ENCODE measurements at regions not wholly inside any gene's neighbourhood (a gene's known extent, or its start where the extent isn't known, plus 50 kb on each side); places are given as distances from the start of the nearest gene placed in this dataset.
"Not testable (repeated sequence)": the region's sequence is repeated elsewhere in the genome, so short reads cannot be mapped to it uniquely, and the experiment has no call there.

DNA sequence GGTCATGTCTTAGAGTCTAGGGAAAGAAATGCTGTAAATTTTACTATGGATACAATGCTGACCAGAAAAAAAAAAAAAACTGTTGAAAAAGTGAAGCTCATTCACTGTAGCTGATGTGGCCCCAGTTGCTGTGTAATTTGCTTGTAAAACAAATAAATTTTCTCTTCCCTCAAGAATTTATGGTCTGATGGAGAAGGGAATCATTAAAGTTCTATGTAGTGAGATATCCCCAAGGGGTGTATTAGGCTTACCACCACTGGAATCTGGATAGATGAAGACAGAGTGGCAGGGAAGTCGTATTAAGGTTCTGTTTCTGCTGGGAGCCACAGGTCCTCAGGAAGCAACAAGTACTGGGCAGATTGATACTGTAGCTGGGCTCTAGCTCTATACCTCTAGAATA, 860.0 kb downstream of the LTN1 start:
- DNase-seq (ENCODE audit: low read depth in 2 of 2) = no peak

DNA sequence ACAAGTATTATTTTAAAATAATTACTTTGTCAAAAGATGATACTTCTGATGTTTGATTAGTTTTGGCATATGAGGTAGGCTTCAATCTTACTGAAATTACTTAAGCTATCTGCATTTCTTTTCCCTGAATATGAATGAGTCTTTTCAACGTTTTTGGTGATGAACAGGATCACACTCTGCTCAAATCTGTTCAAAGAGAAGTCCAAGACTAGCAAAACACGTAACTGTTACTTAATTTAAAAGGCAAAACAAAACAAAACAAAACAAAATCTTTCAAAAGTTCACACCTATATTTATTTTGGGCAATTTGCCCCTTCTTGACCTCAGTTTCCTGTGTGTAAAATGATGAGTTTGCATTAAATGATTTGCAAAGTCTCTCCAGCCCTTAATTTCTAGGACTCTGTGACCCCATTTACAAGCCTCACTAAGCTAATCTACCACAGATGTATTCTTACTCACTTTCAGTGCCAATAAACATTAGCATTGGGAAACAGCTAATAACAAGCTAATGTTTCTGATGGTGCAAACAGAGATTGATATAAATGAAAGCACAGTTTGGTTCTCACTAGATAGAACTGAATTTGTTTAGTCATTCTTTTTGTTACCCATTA, 865.4 kb downstream of the LTN1 start:
- DNase-seq (ENCODE audit: low read depth in 2 of 2) = no peak

DNA sequence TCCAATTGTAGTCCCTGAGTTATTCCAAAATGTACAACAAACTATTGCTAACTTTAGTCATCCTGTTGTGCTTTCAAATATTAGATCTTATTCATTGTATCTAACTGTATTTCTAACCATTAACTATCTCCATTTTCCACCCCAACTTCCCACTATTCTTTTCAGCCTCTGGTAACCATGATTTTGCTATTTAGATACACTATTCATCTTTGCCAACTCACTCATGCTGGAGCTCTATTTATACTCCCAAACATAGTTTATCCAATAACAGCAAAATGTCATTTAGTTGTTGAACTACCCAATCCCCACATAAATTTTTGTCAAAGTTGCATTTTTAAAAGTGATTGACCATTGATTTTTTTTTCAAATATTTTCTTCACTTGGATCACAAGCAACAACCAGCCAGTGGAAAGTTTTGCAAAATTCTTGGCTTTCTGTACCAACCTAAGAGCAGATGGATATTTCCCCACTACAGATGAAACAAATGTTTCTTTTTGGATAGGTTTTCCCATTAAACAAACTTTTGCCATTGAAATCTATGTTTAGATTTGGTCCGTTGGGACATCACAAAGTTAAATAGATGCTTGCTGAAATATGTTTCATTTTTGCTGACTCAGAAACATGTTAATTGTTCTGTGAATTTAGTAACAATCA, 866.0 kb downstream of the LTN1 start:
- no peak for DNase-seq (ENCODE audit: low read depth in 2 of 2)

DNA sequence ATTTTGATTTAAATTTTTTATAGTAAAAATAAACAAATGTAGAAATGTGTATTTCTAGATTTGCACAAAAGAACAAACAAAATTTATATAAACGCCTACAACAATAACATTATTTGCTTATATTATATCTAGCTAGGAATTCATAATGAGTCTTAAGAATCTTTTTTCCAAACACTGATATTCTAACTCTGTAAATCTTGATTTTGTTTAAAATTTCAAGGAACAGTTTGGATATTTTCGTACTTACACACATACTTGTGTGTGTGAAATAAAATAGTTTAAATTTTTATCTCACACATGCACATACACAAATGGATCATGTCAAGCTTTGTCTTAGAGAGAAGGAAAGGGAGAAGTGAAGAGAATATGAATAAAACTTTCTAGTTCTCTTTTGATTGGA, 868.1 kb downstream of the LTN1 start:
- DNase-seq (ENCODE audit: low read depth in 2 of 2) = no peak

DNA sequence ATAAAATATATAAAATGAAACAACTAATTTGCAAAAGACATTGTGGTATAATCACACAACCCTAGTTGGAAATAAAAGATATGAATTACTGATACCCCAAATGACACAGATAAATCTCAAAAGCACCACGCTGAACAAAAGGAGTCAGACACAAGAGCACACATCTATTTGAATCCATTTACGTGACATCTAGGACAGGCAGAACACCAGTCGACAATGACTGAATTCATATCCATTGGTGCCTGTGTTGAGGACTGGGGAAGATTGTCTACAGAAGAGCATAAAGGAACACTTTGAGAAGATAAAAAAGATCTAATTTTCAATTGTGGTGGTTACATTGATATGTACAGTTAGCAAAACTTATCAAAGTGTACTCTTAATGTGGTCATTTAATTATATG, 874.1 kb downstream of the LTN1 start:
- DNase-seq (ENCODE audit: low read depth in 2 of 2) = no peak

DNA sequence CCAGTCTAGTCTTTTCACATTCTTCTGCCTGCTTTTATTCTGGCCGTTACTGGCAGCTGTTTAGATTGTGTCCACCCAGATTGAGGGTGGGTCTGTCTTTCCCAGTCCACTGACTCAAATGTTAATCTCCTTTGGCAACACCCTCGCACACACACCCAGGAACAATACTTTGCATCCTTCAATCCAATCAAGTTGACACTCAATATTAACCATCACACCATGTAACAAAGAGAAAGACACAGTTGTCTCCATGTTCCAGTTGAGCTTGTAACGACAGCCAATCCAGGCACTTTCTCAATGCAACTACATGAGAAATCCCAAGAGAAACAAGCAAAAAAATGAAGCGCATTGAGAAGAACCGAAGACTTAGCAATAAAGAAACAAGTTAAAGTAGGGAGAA, 877.7 kb downstream of the LTN1 start:
- not testable (repeated sequence) for DNase-seq (ENCODE audit: low read depth in 2 of 2)

DNA sequence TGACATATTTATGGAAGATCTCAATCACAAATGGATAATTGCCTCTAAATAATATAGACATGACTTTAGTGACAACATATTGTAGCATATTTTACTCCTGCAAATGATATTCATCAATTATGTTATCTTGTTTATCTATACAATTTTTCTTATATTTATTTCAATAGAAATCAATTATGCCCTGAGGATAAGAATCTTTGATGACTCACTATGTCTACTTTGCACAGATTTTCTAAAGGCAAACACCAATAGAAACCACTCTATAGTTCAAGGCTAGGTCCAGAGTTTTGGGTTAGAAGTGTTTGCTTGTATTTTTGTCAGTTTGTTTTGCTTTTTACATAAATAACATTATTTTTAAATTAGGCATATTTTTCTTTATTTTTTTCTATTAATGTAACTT, 879.0 kb downstream of the LTN1 start:
- no peak for DNase-seq (ENCODE audit: low read depth in 2 of 2)

DNA sequence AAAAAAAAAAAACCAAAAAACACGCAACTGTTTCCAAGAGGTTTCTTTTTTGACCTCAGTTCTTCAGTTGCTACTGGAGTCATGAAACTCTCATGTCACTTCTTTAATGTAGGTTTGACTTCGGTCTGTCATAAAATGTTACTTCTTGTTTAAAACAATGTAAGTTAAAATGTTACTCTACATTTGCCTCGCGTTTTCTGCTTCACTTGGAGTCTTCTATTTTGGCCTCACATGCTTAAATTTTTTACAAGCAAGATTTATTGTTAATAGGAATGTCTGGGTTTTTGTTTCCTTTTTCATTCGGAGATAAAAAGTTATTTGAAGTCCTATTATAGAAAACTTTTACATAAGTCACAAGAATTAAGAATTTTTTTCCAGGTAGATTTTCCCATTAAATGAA, 880.2 kb downstream of the LTN1 start:
- no peak for DNase-seq (ENCODE audit: low read depth in 2 of 2)

DNA sequence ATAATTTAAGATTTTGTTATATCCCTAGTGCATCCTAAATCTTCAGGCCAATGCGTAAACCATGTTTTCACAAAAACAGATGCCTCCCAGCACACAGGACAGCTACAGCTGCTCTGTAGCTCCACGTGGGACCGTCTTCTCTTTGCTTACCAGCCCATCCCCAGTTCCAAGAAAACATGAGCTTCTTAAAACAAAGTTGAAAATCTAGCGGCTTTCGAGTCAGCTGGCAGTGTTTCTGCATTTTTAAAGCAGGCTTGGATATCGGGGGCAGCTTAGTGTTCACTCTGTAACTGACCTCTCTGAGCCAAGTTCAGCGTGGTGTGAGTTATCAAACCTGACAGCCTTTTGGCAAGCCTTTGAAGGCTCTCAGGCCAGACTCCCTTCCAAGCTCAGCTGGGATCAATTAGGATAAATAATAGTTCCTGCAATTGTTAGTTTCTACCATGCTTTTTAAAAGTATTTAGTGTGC, 881.5 kb downstream of the LTN1 start:
- DNase-seq (ENCODE audit: low read depth in 2 of 2) = no peak

DNA sequence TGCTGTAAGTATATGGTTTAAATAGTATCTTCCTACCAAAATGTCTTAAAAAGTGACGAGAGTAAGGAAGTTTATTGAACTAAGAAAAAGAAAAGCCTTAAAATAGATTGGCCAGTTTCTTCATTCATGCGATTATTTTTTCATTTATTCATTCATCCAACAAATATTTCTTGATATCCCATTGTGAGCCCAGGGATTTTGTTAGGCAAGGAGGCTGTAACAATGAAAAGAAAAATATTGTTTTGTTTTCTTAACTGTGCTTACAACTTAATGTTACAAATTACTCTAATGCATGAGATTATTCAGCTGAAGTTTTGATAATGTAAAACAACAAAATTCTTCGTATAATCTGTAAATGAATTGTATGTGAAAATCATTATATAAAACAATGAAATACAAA, 882.0 kb downstream of the LTN1 start:
- DNase-seq (ENCODE audit: low read depth in 2 of 2) = no peak

DNA sequence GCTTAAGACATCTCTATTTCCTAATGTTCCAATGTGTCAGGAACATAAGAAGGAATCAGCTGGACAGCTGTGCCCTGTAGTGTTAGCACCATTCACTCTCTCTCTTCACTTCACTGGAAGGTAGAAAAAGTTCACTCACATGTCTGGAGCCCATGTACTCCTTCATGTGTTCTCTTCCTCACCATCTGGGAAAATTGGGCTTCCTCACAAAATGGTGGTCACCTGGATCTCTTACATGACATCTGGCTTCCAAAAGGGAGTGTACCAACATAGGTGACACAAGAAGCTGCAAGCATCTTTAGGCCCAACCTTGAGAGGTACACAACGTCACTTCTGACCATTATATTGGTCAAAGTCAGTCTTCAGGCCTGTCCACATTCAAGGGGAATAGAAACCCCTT, 882.6 kb downstream of the LTN1 start:
- no peak for DNase-seq (ENCODE audit: low read depth in 2 of 2)

DNA sequence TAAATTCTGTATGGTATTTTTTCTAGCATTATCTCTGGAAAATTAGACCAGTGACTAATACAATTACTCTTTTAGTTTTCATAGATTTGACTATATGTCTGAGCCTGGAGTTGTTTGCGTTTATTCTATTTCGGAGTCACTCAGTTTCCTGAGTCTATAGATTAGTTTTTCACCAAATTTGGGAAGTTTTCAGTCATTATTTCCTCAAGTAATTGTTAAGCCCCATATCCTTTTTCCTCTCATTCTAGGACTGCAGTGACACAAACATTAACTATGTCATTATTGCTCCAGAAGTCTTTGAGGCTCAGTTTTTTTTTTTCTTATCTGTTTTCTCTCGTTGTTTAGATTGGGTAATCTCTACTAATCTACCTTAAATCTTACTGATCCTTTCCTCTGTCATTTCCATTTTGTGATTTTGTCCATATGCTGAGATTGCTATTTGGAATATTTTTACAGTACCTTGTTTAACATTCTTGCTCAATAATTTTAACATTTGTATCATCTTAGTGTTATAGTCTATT, 886.2 kb downstream of the LTN1 start:
- DNase-seq (ENCODE audit: low read depth in 2 of 2) = no peak

DNA sequence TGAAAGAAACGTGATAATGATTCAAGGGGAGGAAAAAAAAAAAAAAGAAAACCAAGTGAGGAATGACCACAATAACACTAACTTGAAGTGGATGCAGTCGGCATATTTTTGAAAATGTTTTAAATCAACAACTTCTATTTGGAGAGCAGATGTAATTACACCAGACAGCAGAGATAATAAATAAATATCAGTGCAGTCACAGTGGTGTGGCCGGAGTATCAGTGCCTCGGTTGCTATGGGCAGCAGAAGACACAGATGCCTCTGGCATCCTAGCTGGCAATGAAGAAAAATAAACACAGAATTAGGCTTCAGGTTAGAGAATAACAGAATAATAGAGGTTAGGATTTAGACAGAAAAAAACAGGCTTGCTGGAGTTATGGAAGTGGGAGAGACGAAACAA, 888.3 kb downstream of the LTN1 start:
- DNase-seq (ENCODE audit: low read depth in 2 of 2) = no peak

DNA sequence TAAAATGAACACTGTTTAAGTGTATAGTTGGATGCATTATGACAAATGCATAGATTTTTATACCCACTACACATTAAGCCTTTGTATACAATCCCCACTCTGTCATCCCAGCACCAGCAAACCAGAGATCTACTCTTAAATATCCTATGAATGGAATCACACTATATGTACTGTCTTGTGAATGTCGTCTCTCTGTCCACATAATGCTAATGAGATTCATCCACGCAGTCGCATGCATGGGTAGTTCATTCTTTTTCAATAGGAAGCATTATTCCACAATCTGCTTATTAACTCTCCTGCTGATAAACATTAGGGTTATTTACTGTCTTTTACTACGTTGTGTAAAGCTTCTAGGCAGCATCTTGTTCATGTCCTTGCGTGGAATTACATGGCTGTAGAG, 892.3 kb downstream of the LTN1 start:
- no peak for DNase-seq (ENCODE audit: low read depth in 2 of 2)

DNA sequence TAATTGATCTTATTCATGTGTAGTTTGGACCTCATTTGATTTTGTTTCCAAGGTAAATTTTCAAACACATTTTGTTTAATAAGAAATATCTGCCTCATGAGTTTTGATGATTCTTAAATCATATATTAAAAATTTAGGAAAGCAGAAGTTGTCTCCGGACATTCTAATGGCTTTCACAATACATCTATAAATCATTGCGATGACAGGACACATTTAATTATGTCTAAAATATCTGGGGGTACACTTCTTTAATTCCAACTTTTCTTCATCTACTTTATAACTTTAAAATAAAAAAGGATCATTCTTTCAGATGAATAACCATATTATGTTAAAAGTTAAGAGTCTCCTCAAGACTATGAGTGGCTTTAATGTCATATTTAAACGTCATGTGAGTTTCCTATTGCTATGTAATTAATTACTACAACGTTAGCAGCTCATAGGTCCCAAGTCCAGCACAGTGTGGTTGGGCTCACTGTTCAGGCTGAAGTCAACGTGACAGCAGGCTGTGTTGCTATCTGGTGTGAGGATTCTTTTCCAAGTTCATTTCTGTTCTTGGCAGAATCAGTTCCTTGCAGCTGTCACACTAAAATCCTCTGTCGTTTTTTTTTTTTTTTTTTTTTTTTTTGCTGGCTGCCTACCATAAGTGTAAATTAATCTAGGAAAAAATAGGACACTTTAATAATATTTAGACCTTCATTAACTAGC, 893.5 kb downstream of the LTN1 start:
- no peak for DNase-seq (ENCODE audit: low read depth in 2 of 2)

DNA sequence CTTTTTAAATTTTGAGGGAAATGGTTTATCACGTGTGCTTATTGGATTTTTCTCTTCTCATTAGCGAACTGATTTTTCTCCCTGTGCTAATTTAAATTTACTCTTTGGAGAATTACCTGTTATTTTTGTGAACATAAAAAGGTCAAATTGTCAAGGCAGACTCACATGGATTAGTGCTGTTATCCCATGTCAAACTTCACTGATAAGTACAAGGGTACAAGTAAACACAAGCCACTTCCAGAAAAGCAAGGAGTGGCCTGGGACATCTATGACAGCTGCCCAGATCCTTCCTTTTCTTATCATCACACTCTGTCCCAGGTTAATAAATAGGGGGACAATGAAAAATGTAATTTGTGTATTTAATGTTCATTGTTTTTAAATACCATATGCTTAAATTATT, 901.2 kb downstream of the LTN1 start:
- DNase-seq (ENCODE audit: low read depth in 2 of 2) = no peak

DNA sequence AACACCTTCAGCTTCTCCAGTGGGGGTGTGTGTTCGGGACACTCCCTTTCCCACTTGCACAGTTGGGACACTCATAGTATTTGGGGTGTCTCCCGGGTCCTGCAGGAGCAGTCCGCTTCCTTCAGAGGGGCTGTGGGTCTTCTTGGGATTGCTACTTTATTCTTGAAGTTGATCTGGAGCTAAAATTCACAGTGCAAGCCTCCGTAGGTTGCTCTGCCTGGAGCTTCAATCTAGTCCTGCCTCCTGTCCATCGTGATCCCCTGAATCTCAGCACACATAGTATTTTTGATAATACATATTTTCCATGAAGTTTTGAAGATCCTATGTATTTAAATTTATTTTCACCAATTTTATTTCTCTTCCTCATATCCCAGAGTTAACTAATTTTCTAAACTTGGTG, 902.1 kb downstream of the LTN1 start:
- no peak for DNase-seq (ENCODE audit: low read depth in 2 of 2)

DNA sequence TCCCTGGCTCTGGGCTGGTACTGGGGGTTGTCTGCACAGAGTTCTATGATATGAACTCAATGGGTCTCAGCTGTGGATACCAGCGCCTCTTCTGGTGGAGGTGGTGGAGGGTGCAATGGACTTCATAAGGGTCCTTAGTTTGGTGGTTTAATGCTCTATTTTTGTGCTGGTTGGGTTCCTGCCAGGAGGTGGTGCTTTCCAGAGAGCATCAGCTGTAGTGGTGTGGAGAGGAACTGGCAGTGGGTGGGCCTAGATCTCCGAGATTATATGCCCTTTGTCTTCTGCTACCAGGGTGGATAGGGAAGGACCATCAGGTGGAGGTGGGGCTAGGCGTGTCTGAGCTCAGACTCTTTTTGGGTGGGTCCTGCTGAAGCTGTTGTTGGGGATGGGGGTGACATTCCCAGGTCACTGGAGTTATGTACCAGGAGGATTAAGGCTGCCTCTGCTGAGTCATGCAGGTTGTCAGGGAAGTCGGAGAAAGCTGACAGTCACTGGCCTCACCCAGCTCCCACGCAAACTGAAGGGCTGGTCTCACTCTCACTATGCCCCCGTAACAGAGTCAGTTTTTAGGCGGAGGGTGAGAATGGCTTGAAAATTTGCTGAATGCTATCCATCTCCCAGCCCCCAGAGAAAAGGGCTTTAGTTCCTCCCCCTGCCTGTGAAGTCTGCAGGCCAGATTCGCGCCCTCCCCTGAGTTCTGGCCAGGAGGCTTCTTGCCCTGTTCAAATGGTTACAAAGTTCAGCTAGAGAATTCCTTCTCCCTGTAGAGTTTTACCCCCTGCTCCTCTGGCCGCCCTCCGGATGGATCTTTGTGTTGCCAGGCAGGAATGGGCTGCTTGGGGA, 902.9 kb downstream of the LTN1 start:
- DNase-seq (ENCODE audit: low read depth in 2 of 2) = no peak

DNA sequence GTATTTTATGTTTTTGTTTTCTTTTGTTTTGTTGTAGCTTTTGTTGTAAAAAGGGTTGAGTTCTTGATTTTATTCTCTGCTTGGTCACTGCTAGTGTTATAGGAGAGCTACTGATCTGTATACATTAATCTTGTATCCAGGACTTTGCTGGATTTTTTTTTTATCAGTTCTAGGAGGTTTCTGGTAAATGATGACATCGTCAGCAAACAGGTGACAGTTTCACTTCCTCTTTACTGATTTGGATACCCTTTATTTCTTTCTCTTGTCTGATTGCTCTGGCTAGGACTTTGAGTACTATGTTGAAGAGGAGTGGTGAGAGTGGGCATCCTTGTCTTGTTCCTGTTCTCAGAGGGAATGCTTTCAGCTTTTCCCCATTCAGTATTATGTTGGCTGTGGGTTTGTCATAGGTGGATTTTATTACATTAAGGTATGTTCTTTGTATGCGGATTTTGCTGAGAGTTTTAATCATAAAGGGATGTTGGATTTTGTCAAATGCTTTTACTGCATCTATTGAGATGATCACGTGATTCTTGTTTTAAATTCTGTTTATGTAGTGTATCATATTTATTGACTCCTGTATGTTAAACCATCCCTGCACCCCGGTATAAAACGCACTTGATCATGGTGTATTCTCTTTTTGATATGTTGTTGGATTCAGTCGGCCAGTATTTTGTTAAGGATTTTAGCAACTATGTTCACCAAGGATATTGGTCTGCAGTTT, 905.7 kb downstream of the LTN1 start:
- no peak for DNase-seq (ENCODE audit: low read depth in 2 of 2)

DNA sequence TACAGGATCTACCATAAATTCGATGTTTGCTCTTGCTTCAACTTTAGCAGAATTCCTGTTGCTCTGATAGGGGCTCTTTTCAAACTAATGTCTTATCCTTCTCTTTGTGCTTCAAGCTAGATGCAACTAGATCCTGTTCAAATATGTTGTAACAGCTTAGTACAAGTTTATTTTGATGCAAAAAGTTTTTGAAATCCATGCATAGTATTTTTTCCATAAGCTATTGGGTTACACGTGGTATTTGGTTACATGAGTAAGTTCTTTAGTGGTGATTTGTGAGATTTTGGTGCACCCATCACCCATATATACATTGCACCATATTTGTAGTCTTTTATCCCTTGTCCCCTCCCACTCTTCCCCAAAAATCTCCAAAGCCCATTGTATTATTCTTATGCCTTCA, 907.7 kb downstream of the LTN1 start:
- DNase-seq (ENCODE audit: low read depth in 2 of 2) = no peak

DNA sequence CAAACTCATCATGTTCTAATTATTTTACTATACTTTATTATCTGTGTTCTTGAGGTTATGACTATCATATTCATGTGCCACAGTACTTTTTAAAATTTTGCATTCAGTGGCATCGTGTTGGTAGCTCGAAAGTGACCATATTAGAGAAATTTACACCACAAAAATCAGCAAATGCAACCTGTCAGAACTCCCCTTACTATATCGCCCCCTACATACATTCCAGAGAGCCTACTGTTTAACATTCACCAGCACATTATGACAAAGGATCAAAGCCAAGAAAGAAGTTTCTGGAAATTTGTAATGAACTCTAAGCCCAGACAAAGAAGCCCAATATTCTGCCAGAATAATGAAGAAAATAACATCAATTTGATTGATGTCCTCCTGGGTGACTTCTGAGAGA, 909.3 kb downstream of the LTN1 start:
- no peak for DNase-seq (ENCODE audit: low read depth in 2 of 2)

DNA sequence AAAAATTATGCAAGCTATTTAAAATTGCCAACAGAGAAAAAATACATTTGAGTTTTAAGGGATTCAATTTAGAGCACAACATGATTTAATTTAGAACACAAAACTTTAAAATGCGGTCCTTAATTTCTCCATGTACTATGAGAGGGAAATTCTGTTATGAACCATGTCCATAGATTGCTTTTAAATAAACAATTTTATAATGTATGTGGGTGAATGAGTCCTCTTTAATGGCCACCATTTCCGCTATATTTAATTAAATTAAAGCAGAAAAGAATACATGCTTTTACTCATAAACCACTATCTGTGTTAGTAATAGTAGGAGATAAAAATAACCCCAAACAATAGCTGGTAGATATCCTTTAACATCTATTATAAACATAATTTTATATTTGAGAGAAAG, 914.6 kb downstream of the LTN1 start:
- no peak for DNase-seq (ENCODE audit: low read depth in 2 of 2)

All from stimulated activated CD8-positive, alpha-beta memory T cell treated with anti-CD3 and anti-CD28 coated beads, Interleukin-2, amount 100 ng/mL, for 48 hours (primary cell).